HG02884 (cell line): ENCODE measurements at regions not wholly inside any gene's neighbourhood (a gene's known extent, or its start where the extent isn't known, plus 50 kb on each side); places are given as distances from the start of the nearest gene placed in this dataset.

ENCODE experiments used
- ATAC-seq: cut with Tn5 transposase; IDR thresholded peaks from one replicate; pipeline ENCODE4 v1.9.1; 2021; ENCODE audit warnings: mild to moderate bottlenecking, moderate library complexity; ENCODE audit not compliant: unreplicated experiment

DNA sequence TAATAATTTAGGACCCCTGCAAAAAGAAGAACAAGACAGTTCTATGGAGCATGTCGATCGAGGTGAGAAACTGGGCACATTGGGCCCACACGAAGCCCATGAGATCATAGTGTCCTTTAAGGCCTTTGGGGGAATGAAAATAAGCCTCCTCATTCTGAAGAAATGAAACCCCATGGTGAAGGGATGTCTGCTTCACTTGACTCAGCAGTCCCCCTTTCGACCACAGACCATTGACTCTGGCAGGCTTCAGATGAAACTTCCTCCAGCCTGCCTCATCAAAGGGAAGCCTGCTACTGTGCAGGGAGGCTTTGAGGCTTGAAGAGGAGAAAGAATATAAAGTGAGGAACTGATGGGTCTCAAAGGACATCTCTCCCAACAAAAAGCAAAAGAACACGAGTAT is 144.2 kb upstream of the FBXL4 start:
- peak; percentile 88 for ATAC-seq

- no peak for ATAC-seq
These were observed 132.4 kb upstream of the FBXL4 start for GRCh38 chr6:99080191-99080590.

DNA sequence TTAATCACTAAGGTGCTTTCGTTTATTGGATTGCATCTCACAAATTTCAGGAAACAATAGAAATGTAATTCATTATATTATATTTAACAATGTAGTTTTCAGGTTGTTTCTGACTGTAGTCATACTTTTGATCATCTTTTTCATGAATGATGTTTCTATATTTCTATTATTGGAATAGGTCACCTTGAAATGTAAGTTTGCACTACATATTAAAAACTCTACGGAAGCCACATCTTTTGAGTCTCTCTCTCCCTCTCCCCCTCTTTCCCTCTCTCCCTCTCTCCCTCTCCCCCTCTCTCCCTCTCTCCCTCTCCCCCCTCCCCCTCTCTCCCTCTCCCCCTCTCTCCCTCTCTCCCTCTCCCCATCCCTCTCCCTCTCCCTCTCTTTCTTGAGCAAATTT is 131.3 kb upstream of the FBXL4 start:
- ATAC-seq = no peak

GRCh38 chr6:99073223-99073622 is 125.5 kb upstream of the FBXL4 start:
- no peak for ATAC-seq

- ATAC-seq = no peak
These were observed 118.3 kb upstream of the FBXL4 start for GRCh38 chr6:99066044-99066443.

DNA sequence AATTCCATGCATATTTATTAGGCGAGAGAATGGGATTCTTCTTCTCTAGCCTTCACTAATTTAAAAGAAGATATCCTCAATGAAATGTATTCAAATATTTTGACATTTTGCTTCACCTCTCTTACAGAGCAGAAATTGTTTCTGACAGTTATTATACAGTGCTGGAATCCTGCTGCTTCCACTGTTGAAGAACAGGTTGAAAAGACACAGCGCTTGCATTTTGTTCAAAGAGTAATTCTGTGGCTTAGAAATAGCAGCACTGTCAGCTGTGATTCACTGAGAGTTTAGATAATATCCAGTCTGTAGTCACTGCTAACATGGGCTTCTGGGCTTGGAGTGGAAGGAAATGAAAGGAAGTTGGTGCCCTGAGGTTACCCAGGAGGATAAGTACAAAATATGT is 117.1 kb upstream of the FBXL4 start:
- no peak for ATAC-seq

GRCh38 chr6:99036672-99037071 is 88.9 kb upstream of the FBXL4 start:
- no peak for ATAC-seq

DNA sequence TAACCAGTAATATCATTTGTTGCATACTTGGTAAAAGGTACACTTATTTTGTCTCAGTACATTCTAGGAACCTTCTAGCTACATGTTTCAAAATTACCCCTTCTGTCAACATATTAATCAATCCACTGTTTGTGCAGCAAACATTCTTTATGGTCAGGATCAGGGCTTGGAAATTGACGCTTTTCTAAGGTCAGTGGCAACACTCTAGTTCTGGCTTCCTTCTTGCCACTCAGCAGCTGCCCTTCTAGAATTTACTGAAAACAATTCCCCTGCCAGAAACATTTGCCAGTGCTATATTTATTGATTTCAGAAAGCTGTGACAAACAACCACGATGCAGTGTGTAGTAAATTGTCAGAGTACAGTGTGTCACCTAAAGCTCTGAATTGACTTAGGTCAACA is 84.7 kb upstream of the FBXL4 start:
- no peak for ATAC-seq

DNA sequence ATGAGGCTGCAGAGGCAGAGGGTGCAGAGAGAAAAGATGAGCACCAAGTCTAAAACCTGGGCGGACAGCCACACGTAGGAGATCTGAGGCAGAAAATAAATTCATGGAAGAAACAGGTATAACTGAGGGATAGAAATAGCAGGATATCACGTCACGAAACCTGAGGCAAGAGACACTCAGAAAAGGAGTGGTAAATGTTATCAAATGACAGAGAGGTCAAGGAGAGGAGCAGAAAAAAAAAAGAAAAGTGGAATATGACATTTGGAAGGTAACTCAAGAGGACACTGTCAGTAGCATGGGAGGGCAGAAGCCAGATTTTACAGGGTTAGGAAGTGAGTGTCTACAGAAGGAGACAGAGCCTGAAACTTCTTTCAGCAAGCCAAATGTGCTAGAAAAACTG is 84.2 kb upstream of the FBXL4 start:
- ATAC-seq = no peak

- ATAC-seq = no peak
These were observed 83.2 kb upstream of the FBXL4 start for GRCh38 chr6:99030915-99031314.

- no peak for ATAC-seq
These were observed 78.4 kb upstream of the FBXL4 start for GRCh38 chr6:99026135-99026534.

- no peak for ATAC-seq
These were observed 76.3 kb upstream of the FBXL4 start for GRCh38 chr6:99024089-99024488.

DNA sequence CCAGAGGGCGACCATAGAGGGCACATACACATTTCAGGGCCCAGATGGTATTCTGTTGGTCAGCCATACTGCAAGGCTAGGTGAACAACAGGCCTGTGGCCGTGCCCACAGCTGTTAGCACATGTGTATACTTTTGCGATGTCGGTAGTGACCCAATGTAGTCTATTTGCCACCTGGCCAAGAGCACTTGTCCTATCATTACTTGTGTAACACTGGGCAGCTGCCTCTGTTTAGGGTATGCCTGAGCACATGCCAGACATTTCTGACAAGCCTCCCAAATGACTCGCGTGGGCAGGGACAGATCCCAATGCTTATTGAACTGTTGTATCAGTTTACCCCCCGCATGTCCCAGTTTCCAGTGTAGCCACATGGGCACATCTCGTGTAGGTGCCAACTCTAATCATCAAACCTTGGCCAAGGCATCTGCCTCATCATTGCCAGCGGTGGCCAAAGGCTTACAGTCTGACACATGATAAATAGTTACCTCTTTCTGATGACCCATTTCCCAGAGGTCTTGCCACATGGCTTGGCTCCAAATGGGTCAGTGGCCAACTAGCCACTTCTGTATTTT is 74.4 kb upstream of the FBXL4 start:
- ATAC-seq = no peak

DNA sequence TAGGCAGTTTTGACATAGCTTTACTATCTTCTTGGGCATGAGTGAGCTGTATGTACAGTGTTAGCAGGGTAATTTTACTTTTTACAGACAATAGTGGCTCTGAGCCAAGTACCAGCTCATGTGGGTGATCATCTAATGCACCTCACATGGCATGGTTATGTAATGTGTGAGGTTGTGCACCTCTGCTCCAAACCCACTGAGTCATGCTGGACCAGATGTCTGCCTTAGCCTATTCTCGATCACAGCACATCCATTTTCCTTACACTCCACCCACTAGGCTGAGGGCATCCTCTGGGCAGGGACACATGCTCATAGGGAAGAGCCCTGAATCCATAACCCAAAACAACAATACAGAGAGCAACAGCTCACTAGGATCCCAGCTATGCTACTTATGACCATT is 71.6 kb upstream of the FBXL4 start:
- ATAC-seq = no peak

DNA sequence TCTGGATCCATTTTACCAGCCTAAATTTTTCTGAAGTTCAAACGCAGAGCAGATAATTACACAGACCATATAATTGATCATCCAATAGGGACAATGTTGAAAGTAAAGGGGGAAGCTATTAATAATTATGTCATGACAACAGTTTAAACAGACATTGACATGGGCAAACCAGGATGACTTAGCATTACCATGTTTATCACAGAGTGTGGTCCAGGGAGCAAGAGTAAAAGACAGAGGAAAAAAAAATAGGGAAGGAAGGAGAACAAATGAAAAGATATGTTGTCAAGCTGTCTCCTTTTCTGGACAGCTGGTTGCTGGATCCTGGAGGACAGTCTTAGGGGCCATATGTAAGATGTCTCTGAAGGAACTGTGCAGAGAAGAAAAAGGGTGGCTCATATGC is 69.4 kb upstream of the FBXL4 start:
- ATAC-seq = no peak

- ATAC-seq = peak; percentile 43
These were observed 68.6 kb upstream of the FBXL4 start for GRCh38 chr6:99016355-99016754.

- ATAC-seq = no peak
These were observed 66.3 kb upstream of the FBXL4 start for GRCh38 chr6:99014061-99014460.

DNA sequence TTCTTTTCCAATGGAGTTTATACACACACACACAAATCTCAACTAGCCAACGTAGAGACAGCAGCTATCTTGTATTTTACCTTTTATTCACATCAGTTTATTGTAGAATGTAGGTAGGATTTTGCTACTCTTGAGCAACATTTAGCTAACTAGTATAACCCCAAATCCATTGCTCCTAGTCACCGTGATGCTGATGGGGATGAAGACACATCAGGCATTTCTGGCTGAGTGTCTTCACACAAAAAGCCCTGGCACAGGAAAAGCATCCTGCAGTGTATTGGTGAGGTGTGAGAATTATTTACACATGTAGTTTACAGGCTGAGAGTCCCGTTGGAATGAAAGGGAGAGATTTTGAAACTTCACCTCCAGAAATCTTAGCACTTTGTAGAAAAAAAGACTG is 65.9 kb upstream of the FBXL4 start:
- ATAC-seq = no peak

- no peak for ATAC-seq
These were observed 65.4 kb upstream of the FBXL4 start for GRCh38 chr6:99013145-99013544.

DNA sequence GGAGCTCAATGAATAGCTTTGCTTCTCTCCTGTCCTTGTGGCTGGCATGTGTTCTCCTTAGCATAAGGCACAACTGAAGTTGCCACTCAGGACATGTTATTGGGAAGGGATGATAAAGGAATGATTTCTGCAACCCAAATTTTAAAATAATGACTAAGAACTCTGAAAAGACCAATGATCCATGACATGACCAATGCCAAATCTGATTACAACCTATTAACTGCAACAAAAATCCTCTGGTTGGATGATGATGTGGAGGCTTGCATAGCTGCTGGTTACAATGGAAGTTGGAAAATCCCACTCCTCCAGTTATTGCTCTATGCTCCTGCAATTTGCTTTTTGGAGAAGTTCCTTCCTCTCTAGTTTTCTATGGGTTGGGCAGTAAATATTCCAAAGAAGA is 63.4 kb upstream of the FBXL4 start:
- no peak for ATAC-seq

DNA sequence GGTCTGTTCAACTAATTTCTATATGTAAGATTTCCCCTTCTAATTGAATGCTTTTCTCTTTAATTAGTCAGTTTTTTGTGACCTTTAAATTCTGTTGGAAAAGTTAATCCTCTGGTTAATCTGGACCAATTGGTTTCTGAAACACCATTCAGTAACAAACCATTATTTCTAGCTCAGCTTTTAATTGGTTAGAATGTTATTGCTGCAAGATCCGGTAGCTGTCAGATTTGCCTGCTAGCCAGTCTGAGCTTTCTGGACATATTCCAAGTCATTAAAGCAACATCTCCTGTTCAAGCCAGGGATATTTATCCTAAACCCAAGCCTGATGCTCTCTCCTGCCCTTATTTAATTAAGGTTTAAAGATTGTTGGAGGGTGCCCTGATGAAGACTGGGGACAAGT is 55.1 kb upstream of the FBXL4 start:
- no peak for ATAC-seq

DNA sequence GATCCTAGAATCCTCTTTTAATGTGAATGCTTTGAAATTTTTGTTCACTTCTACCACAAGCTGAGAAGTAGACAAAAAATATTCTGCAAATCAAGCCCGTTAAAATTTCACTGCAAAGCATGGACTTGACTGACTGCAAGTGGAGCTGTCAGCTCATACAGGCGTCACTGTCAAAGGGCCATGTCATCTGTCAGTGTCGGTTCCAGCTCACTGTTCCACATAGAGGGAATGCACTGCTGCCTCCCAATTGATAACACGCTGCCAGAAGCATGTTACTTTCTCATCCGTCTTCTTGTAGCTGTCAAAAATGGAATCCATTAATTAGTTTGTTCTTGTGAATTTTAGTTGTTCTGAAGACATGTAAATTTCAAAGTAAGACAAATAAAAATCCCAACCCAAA is 50.4 kb upstream of the FBXL4 start:
- ATAC-seq = no peak
